Activated naive CD4-positive, alpha-beta T cell treated with anti-CD3 and anti-CD28 coated beads, Interleukin-2, amount 50 U/mL, for 24 hours (primary cell): ENCODE measurements at regions not wholly inside any gene's neighbourhood (a gene's known extent, or its start where the extent isn't known, plus 50 kb on each side); places are given as distances from the start of the nearest gene placed in this dataset.

Experiments used
- H3K27ac Mint-ChIP-seq: one replicate; pipeline ENCODE4 v1.8.0; 2021; ENCODE audit warnings: mild to moderate bottlenecking, mixed read lengths
- H3K27me3 Mint-ChIP-seq: one replicate; pipeline ENCODE4 v1.8.0; 2021; ENCODE audit warnings: mixed read lengths
- H3K36me3 Mint-ChIP-seq: one replicate; pipeline ENCODE4 v1.8.0; 2021; ENCODE audit warnings: mixed read lengths
- H3K4me1 Mint-ChIP-seq: one replicate; pipeline ENCODE4 v1.8.0; 2021; ENCODE audit warnings: mixed read lengths
- H3K4me3 Mint-ChIP-seq: one replicate; pipeline ENCODE4 v1.8.0; 2021; ENCODE audit warnings: mild to moderate bottlenecking, mixed read lengths
- H3K9me3 Mint-ChIP-seq: one replicate; pipeline ENCODE4 v1.8.0; 2021; ENCODE audit warnings: mixed read lengths

- Mint-ChIP-seq H3K4me3 (no peak overlapping the region), H3K36me3 (no peaks in the 10 kb centered on the region), H3K27me3 (no peaks in the 10 kb centered on the region), H3K9me3 (no peaks in the 10 kb centered on the region), H3K27ac (no peak overlapping the region), H3K4me1 (peaks cover 5% of the 10 kb centered on the region)
Observed at GRCh38 chr13:111394211-111394922, 73.9 kb downstream of the TEX29 start.

DNA sequence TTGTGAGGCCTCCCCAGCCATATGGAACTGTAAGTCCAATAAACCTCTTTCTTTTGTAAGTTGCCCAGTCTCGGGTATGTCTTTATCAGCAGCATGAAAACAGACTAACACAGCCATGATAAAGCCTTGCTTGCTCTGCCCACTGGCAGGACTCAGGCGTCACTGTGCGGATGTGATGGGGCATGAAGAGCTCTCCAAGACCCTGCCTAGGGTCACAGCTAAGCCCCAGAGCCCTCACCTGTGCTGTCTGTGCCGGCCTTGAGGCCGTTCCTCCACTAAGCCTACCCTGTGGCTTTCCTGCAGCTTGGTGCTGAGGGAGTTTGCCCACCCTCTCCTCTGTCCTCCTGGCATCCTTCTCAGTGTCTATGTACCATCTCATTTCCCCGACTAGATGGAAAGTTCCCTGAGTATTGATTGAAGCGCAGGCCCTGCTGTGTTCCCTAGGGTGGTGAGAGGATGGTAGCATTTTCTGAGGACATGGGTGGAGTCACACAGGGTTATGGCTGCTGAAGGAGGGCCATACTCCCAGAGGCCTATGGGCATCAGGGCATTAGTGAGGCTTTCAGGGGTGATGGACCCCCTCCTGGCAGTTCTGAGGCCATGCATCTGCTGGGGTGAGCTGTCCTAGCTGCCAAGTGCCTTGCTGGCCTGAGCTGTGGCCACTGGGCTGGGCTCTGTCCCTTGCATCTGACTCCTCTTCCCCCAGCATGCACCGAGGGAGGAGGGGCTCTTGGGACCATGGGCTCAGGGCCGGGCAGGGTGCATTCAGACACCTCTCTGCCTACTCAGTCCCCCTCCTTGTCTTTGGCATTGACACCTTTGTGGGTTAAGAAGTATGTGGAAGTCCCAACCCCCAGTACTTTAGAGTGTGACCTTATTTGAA lies 75.3 kb downstream of the TEX29 start:
- Mint-ChIP-seq H3K4me3 (no peak overlapping the region), H3K27me3 (no peaks in the 10 kb centered on the region), H3K27ac (peak overlapping the region; percentile 46), H3K36me3 (no peaks in the 10 kb centered on the region), H3K4me1 (peaks cover under 1% of the 10 kb centered on the region), H3K9me3 (no peaks in the 10 kb centered on the region)

- Mint-ChIP-seq H3K4me3 (no peak overlapping the region), H3K27ac (no peak overlapping the region)
Observed at GRCh38 chr13:111396457-111396856, 76.0 kb downstream of the TEX29 start.

GRCh38 chr13:111397202-111397880 lies 76.9 kb downstream of the TEX29 start:
- Mint-ChIP-seq H3K27ac (no peak overlapping the region), H3K9me3 (no peaks in the 10 kb centered on the region), H3K4me3 (no peak overlapping the region), H3K36me3 (no peaks in the 10 kb centered on the region), H3K4me1 (peaks cover 5% of the 10 kb centered on the region), H3K27me3 (no peaks in the 10 kb centered on the region)

More at GRCh38 chr13:111396457-111396856, 76.0 kb downstream of the TEX29 start:
- Mint-ChIP-seq H3K27me3 (no peaks in the 10 kb centered on the region), H3K36me3 (no peaks in the 10 kb centered on the region), H3K4me1 (peaks cover 5% of the 10 kb centered on the region), H3K9me3 (no peaks in the 10 kb centered on the region)

DNA sequence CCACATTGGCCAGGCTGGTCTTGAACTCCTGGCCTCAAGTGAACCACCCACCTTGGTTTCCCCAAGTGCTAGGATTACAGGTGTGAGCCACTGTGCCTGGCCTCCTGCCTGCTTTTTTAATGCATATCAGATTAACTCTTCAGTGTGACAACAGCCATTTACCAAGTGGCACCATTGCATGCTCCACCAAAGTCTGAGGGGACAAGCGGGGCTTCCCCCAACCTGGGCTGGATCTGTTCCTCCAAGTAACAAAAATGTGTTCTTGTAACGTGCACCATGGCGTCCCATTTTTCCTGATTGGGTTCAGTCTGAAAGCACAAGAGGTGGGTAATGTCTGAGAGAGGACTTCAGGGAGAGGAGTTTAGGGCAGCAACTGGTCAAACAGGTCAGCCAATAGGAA lies 77.8 kb downstream of the TEX29 start:
- H3K4me3 Mint-ChIP-seq, result no peak overlapping the region
- H3K9me3 Mint-ChIP-seq, result no peaks in the 10 kb centered on the region
- no peaks in the 10 kb centered on the region for H3K27me3 Mint-ChIP-seq
- H3K36me3 Mint-ChIP-seq, result no peaks in the 10 kb centered on the region
- H3K27ac Mint-ChIP-seq, result no peak overlapping the region
- peaks cover 5% of the 10 kb centered on the region for H3K4me1 Mint-ChIP-seq

DNA sequence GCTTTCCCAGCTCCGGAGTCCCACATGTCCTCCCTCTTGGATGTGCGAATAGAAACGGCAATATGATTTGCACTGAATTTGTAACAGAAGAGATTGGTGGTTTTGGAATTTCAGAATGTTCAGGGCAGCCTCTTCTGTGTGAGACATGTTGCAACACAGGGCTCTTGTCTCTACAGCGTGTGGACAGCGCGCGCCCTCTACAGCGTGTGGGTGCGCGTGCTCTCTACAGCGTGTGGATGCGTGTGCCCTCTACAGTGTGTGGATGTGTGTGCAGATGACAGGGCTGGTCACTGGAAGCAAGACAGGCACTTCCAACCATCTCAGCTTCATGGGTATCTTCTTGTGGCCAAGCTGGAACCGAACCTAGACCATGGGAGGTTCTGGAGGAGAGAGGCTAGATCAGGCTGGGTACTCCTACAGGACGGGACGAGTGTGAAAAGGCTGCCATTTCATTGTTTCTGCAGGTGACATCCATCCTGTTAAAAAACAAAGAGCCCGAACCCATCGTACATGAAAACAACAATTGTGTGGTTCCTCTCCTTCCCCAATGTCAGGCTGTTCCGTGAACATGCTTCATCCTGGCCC lies 78.4 kb downstream of the TEX29 start:
- H3K4me3 Mint-ChIP-seq, result no peak overlapping the region
- H3K9me3 Mint-ChIP-seq, result no peaks in the 10 kb centered on the region

GRCh38 chr13:111399334-111399733 lies 78.9 kb downstream of the TEX29 start:
- H3K27me3 Mint-ChIP-seq, result no peaks in the 10 kb centered on the region
- no peaks in the 10 kb centered on the region for H3K36me3 Mint-ChIP-seq
- H3K9me3 Mint-ChIP-seq, result no peaks in the 10 kb centered on the region
- H3K27ac Mint-ChIP-seq, result no peak overlapping the region
- peaks cover 5% of the 10 kb centered on the region for H3K4me1 Mint-ChIP-seq
- H3K4me3 Mint-ChIP-seq, result no peak overlapping the region

More for the DNA sequence above, 78.4 kb downstream of the TEX29 start:
- peaks cover 5% of the 10 kb centered on the region for H3K4me1 Mint-ChIP-seq
- no peaks in the 10 kb centered on the region for H3K27me3 Mint-ChIP-seq
- H3K36me3 Mint-ChIP-seq, result no peaks in the 10 kb centered on the region
- H3K27ac Mint-ChIP-seq, result no peak overlapping the region

DNA sequence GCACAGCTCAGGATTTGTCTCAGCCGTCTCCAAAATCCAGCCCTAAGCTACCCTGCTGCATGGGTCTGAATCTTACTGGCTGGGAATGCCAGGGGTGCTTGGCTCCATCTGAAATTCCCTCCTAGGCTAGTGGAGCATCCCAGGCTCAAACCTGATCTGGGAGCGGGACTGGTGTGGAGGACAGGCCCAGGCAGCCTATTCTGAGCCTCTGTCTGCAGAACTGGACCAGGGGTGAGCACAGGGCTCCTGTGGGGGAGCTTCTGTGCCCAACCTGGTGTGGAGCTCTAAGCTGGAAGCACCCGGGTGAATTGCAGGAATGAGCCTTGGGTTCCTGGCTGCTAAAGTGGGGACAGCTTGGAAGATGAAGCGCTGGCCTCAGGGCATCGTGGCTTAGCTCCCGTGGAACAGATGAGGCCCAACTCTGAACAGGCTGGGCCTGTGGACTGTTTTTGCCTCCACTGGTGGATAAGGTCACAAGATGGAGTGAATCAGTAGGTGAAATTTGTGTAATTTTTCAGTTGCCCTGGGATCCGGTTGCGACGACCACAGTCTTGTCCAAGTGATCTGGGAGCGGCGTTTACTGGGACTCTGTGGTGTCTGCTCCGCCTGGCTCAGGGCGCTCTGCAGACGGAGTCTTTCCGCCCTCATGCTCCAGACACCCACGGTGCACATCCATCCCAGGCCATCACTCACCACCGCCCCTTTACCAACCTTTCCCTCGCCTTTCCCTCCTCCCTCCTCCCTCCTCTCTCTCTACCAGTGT lies 79.5 kb downstream of the TEX29 start:
- Mint-ChIP-seq H3K27me3 (no peaks in the 10 kb centered on the region), H3K27ac (no peak overlapping the region), H3K9me3 (no peaks in the 10 kb centered on the region), H3K4me1 (peaks cover 5% of the 10 kb centered on the region), H3K36me3 (no peaks in the 10 kb centered on the region), H3K4me3 (no peak overlapping the region)

- Mint-ChIP-seq H3K4me3 (no peak overlapping the region), H3K9me3 (no peaks in the 10 kb centered on the region), H3K27me3 (no peaks in the 10 kb centered on the region), H3K27ac (no peak overlapping the region), H3K4me1 (peaks cover 5% of the 10 kb centered on the region), H3K36me3 (no peaks in the 10 kb centered on the region)
Observed at GRCh38 chr13:111401151-111401550, 80.7 kb downstream of the TEX29 start.

- Mint-ChIP-seq H3K4me1 (peaks cover 5% of the 10 kb centered on the region), H3K27me3 (no peaks in the 10 kb centered on the region), H3K36me3 (no peaks in the 10 kb centered on the region), H3K4me3 (no peak overlapping the region), H3K27ac (no peak overlapping the region), H3K9me3 (no peaks in the 10 kb centered on the region)
Observed at GRCh38 chr13:111401755-111402154, 81.3 kb downstream of the TEX29 start.

- Mint-ChIP-seq H3K4me1 (peaks cover 5% of the 10 kb centered on the region), H3K4me3 (no peak overlapping the region), H3K9me3 (no peaks in the 10 kb centered on the region), H3K27ac (no peak overlapping the region), H3K36me3 (no peaks in the 10 kb centered on the region), H3K27me3 (peaks cover under 1% of the 10 kb centered on the region)
Observed at GRCh38 chr13:111402441-111402840, 82.0 kb downstream of the TEX29 start.

GRCh38 chr13:111403266-111403665 lies 82.8 kb downstream of the TEX29 start:
- Mint-ChIP-seq H3K4me1 (peaks cover 5% of the 10 kb centered on the region), H3K36me3 (no peaks in the 10 kb centered on the region), H3K9me3 (no peaks in the 10 kb centered on the region), H3K27ac (no peak overlapping the region), H3K4me3 (no peak overlapping the region), H3K27me3 (peaks cover 1% of the 10 kb centered on the region)

- Mint-ChIP-seq H3K36me3 (no peaks in the 10 kb centered on the region), H3K4me3 (no peak overlapping the region), H3K27ac (no peak overlapping the region), H3K9me3 (no peaks in the 10 kb centered on the region), H3K27me3 (peaks cover 3% of the 10 kb centered on the region), H3K4me1 (peaks cover 5% of the 10 kb centered on the region)
Observed at GRCh38 chr13:111404746-111405145, 84.3 kb downstream of the TEX29 start.

GRCh38 chr13:111406636-111407035 lies 86.2 kb downstream of the TEX29 start:
- no peaks in the 10 kb centered on the region for H3K36me3 Mint-ChIP-seq
- H3K4me3 Mint-ChIP-seq, result no peak overlapping the region
- H3K27ac Mint-ChIP-seq, result no peak overlapping the region
- no peaks in the 10 kb centered on the region for H3K4me1 Mint-ChIP-seq
- H3K27me3 Mint-ChIP-seq, result peaks cover 3% of the 10 kb centered on the region
- H3K9me3 Mint-ChIP-seq, result no peaks in the 10 kb centered on the region
